Skeletal muscle satellite cell (primary cell): ENCODE measurements at regions not wholly inside any gene's neighbourhood (a gene's known extent, or its start where the extent isn't known, plus 50 kb on each side); places are given as distances from the start of the nearest gene placed in this dataset.
"Not testable (repeated sequence)": the region's sequence is repeated elsewhere in the genome, so short reads cannot be mapped to it uniquely, and the experiment has no call there.

Source experiments
- H3K27me3 ChIP-seq: 2 replicates; pipeline ENCODE4 v1.7.0; 2013; ENCODE audit warnings: low read length; ENCODE audit not compliant: control insufficient read depth, insufficient read depth
- H3K36me3 ChIP-seq: 2 replicates; pipeline ENCODE4 v1.7.0; 2013; ENCODE audit warnings: mild to moderate bottlenecking, control low read depth, low read length; ENCODE audit not compliant: insufficient read depth
- H3K4me1 ChIP-seq: 2 replicates; pipeline ENCODE4 v1.7.0; 2013; ENCODE audit warnings: low read length; ENCODE audit not compliant: control insufficient read depth, insufficient read depth
- H3K4me2 ChIP-seq: 2 replicates; pipeline ENCODE4 v1.7.0; 2013; ENCODE audit warnings: mild to moderate bottlenecking, low read length
- H3K4me3 ChIP-seq: 2 replicates; pipeline ENCODE4 v1.7.0; 2013; ENCODE audit warnings: low read length
- H3K9ac ChIP-seq: 2 replicates; pipeline ENCODE4 v1.7.0; 2013; ENCODE audit warnings: mild to moderate bottlenecking, low read depth, low read length, moderate library complexity
- H3K9me3 ChIP-seq: replicated peaks from 2 replicates; pipeline ENCODE4 v1.7.0; 2013; ENCODE audit warnings: mild to moderate bottlenecking, control low read depth, low read length

GRCh38 chr2:53511549-53511948, 256.1 kb upstream of the CHAC2 start:
- H3K4me3 ChIP-seq, result no peak overlapping the region
- no peak overlapping the region for H3K4me2 ChIP-seq
- no peaks in the 10 kb centered on the region for H3K4me1 ChIP-seq
- no peaks in the 10 kb centered on the region for H3K9me3 ChIP-seq
- no peaks in the 10 kb centered on the region for H3K36me3 ChIP-seq
- H3K27me3 ChIP-seq, result no peaks in the 10 kb centered on the region
- H3K9ac ChIP-seq, result no peak overlapping the region

GRCh38 chr2:53510401-53510800, 257.2 kb upstream of the CHAC2 start:
- H3K9me3 ChIP-seq, result no peaks in the 10 kb centered on the region
- no peaks in the 10 kb centered on the region for H3K36me3 ChIP-seq
- no peaks in the 10 kb centered on the region for H3K4me1 ChIP-seq
- H3K4me3 ChIP-seq, result no peak overlapping the region
- no peak overlapping the region for H3K4me2 ChIP-seq
- H3K27me3 ChIP-seq, result no peaks in the 10 kb centered on the region
- no peak overlapping the region for H3K9ac ChIP-seq

- Histone ChIP-seq H3K27me3 (no peaks in the 10 kb centered on the region), H3K4me3 (no peak overlapping the region), H3K36me3 (no peaks in the 10 kb centered on the region), H3K9ac (no peak overlapping the region), H3K9me3 (no peaks in the 10 kb centered on the region), H3K4me1 (no peaks in the 10 kb centered on the region), H3K4me2 (no peak overlapping the region)
Observed at GRCh38 chr2:53509831-53510388, 257.7 kb upstream of the CHAC2 start.

- H3K9ac ChIP-seq, result no peak overlapping the region
- H3K4me1 ChIP-seq, result no peaks in the 10 kb centered on the region
- H3K4me3 ChIP-seq, result no peak overlapping the region
- H3K9me3 ChIP-seq, result no peaks in the 10 kb centered on the region
- H3K27me3 ChIP-seq, result no peaks in the 10 kb centered on the region
- no peak overlapping the region for H3K4me2 ChIP-seq
- H3K36me3 ChIP-seq, result no peaks in the 10 kb centered on the region
Observed at GRCh38 chr2:53508667-53509066, 258.9 kb upstream of the CHAC2 start.

- not testable (repeated sequence) for H3K4me1 ChIP-seq, H3K9me3 ChIP-seq, H3K4me2 ChIP-seq, H3K27me3 ChIP-seq, H3K9ac ChIP-seq, H3K36me3 ChIP-seq, H3K4me3 ChIP-seq
Observed at GRCh38 chr2:53507070-53507469, 260.5 kb upstream of the CHAC2 start.

GRCh38 chr2:53505826-53506225, 261.8 kb upstream of the CHAC2 start:
- H3K36me3 ChIP-seq, result no peaks in the 10 kb centered on the region
- H3K4me3 ChIP-seq, result no peak overlapping the region
- H3K27me3 ChIP-seq, result no peaks in the 10 kb centered on the region
- H3K9ac ChIP-seq, result no peak overlapping the region
- H3K4me2 ChIP-seq, result no peak overlapping the region
- H3K9me3 ChIP-seq, result no peaks in the 10 kb centered on the region
- no peaks in the 10 kb centered on the region for H3K4me1 ChIP-seq

GRCh38 chr2:53504507-53504906, 263.1 kb upstream of the CHAC2 start:
- H3K4me3 ChIP-seq, result no peak overlapping the region
- H3K9ac ChIP-seq, result no peak overlapping the region
- H3K27me3 ChIP-seq, result no peaks in the 10 kb centered on the region
- H3K4me1 ChIP-seq, result no peaks in the 10 kb centered on the region
- no peaks in the 10 kb centered on the region for H3K9me3 ChIP-seq
- H3K36me3 ChIP-seq, result no peaks in the 10 kb centered on the region
- H3K4me2 ChIP-seq, result no peak overlapping the region

GRCh38 chr2:53500181-53500580, 267.4 kb upstream of the CHAC2 start:
- Histone ChIP-seq H3K9ac (no peak overlapping the region), H3K4me2 (no peak overlapping the region)

GRCh38 chr2:53498210-53498609, 269.4 kb upstream of the CHAC2 start:
- no peak overlapping the region for H3K4me2 ChIP-seq
- no peak overlapping the region for H3K9ac ChIP-seq
- H3K27me3 ChIP-seq, result no peaks in the 10 kb centered on the region
- H3K4me1 ChIP-seq, result no peaks in the 10 kb centered on the region
- no peaks in the 10 kb centered on the region for H3K36me3 ChIP-seq
- H3K4me3 ChIP-seq, result no peak overlapping the region
- no peaks in the 10 kb centered on the region for H3K9me3 ChIP-seq

More at GRCh38 chr2:53500181-53500580, 267.4 kb upstream of the CHAC2 start:
- Histone ChIP-seq H3K4me1 (no peaks in the 10 kb centered on the region), H3K9me3 (no peaks in the 10 kb centered on the region), H3K27me3 (no peaks in the 10 kb centered on the region), H3K4me3 (no peak overlapping the region), H3K36me3 (no peaks in the 10 kb centered on the region)

GRCh38 chr2:53497020-53497419, 270.6 kb upstream of the CHAC2 start:
- H3K4me2 ChIP-seq, result no peak overlapping the region
- H3K9ac ChIP-seq, result no peak overlapping the region
- H3K27me3 ChIP-seq, result no peaks in the 10 kb centered on the region
- no peak overlapping the region for H3K4me3 ChIP-seq
- H3K36me3 ChIP-seq, result no peaks in the 10 kb centered on the region
- H3K9me3 ChIP-seq, result no peaks in the 10 kb centered on the region
- H3K4me1 ChIP-seq, result no peaks in the 10 kb centered on the region

- Histone ChIP-seq H3K36me3 (no peaks in the 10 kb centered on the region), H3K4me2 (no peak overlapping the region), H3K9ac (no peak overlapping the region), H3K9me3 (no peaks in the 10 kb centered on the region), H3K4me3 (no peak overlapping the region), H3K27me3 (no peaks in the 10 kb centered on the region), H3K4me1 (no peaks in the 10 kb centered on the region)
Observed at GRCh38 chr2:53493210-53493609, 274.4 kb upstream of the CHAC2 start.

GRCh38 chr2:53490659-53491058, 276.9 kb upstream of the CHAC2 start:
- H3K27me3 ChIP-seq, result no peaks in the 10 kb centered on the region
- H3K4me2 ChIP-seq, result no peak overlapping the region
- no peaks in the 10 kb centered on the region for H3K36me3 ChIP-seq
- no peaks in the 10 kb centered on the region for H3K9me3 ChIP-seq
- H3K4me3 ChIP-seq, result no peak overlapping the region
- H3K9ac ChIP-seq, result no peak overlapping the region
- no peaks in the 10 kb centered on the region for H3K4me1 ChIP-seq
